ENCODE measurements at regions not wholly inside any gene's neighbourhood (a gene's known extent, or its start where the extent isn't known, plus 50 kb on each side); places are given as distances from the start of the nearest gene placed in this dataset.

- no peaks in the 10 kb centered on the region for H3K4me1 ChIP-seq (ENCODE audit: control insufficient read depth, extremely low read depth, insufficient read depth, low read length)
- no peaks in the 10 kb centered on the region for H3K9me3 ChIP-seq (ENCODE audit: control insufficient read depth, low read depth, low read length)
- no peak overlapping the region for H3K9ac ChIP-seq (ENCODE audit: control insufficient read depth, extremely low read depth, insufficient read depth, low read length)
- H3K9me1 ChIP-seq (ENCODE audit: control insufficient read depth, extremely low read depth, insufficient read depth, low read length): no peaks in the 10 kb centered on the region
- dilution Hi-C loops (cut with MboI; ENCODE audit: extremely low pct_ligation_motif_present, low sequenced_read_pairs): no loop called here
- H3K4me2 ChIP-seq (ENCODE audit: control insufficient read depth, extremely low read depth, insufficient read depth, low read depth, low read length): no peak overlapping the region
- H3K27ac ChIP-seq (ENCODE audit: control insufficient read depth, insufficient read depth, low read length): no peak overlapping the region
- no peaks in the 10 kb centered on the region for H3K36me3 ChIP-seq (ENCODE audit: control insufficient read depth in 2 of 2, extremely low read depth in 1 of 2, insufficient read depth in 2 of 2, low read length in 2 of 2)
- no peaks in the 10 kb centered on the region for H4K20me1 ChIP-seq (ENCODE audit: control insufficient read depth, extremely low read depth, insufficient read depth, low read length)
- no peak for FAIRE-seq
- no peak for DNase-seq (ENCODE audit: low read depth, low spot score)
- no peaks in the 10 kb centered on the region for H3K27me3 ChIP-seq (ENCODE audit: control insufficient read depth, extremely low read depth, insufficient read depth, low read length)
- no peaks in the 10 kb centered on the region for H3K79me2 ChIP-seq (ENCODE audit: control insufficient read depth, insufficient read depth, low read length)
- H2AFZ ChIP-seq (ENCODE audit: control insufficient read depth, low read length): no peak overlapping the region
- no peak overlapping the region for H3K4me3 ChIP-seq (ENCODE audit: control insufficient read depth in 2 of 3, extremely low read depth in 1 of 3, insufficient read depth in 2 of 3, low read depth in 1 of 3, low read length in 3 of 3)
- TF ChIP-seq CTCF (optimal IDR thresholded peaks at IDR 0.05 in 1 of 3, IDR thresholded peaks at IDR 0.05 in 1 of 3, conservative IDR thresholded peaks at IDR 0.05 in 1 of 3; ENCODE audit: extremely low read depth in 1 of 3, insufficient read depth in 2 of 3, low read length in 3 of 3) (no peak), EZH2 (IDR thresholded peaks at IDR 0.05; ENCODE audit: low read length) (no peak)
Observed at GRCh38 chr16:54985156-54985555, 54.5 kb downstream of the IRX5 start.

- Histone ChIP-seq H3K27me3 (ENCODE audit: control insufficient read depth, extremely low read depth, insufficient read depth, low read length) (no peaks in the 10 kb centered on the region), H3K9ac (ENCODE audit: control insufficient read depth, extremely low read depth, insufficient read depth, low read length) (no peak overlapping the region), H3K9me3 (ENCODE audit: control insufficient read depth, low read depth, low read length) (no peaks in the 10 kb centered on the region), H3K36me3 (ENCODE audit: control insufficient read depth in 2 of 2, extremely low read depth in 1 of 2, insufficient read depth in 2 of 2, low read length in 2 of 2) (no peaks in the 10 kb centered on the region), H4K20me1 (ENCODE audit: control insufficient read depth, extremely low read depth, insufficient read depth, low read length) (no peaks in the 10 kb centered on the region), H3K79me2 (ENCODE audit: control insufficient read depth, insufficient read depth, low read length) (no peaks in the 10 kb centered on the region), H3K27ac (ENCODE audit: control insufficient read depth, insufficient read depth, low read length) (no peak overlapping the region), H2AFZ (ENCODE audit: control insufficient read depth, low read length) (no peak overlapping the region), H3K4me2 (ENCODE audit: control insufficient read depth, extremely low read depth, insufficient read depth, low read depth, low read length) (no peak overlapping the region), H3K4me3 (ENCODE audit: control insufficient read depth in 2 of 3, extremely low read depth in 1 of 3, insufficient read depth in 2 of 3, low read depth in 1 of 3, low read length in 3 of 3) (no peak overlapping the region), H3K9me1 (ENCODE audit: control insufficient read depth, extremely low read depth, insufficient read depth, low read length) (no peaks in the 10 kb centered on the region), H3K4me1 (ENCODE audit: control insufficient read depth, extremely low read depth, insufficient read depth, low read length) (no peaks in the 10 kb centered on the region)
- DNase-seq (ENCODE audit: low read depth, low spot score) (no peak), FAIRE-seq (no peak)
- TF ChIP-seq CTCF (optimal IDR thresholded peaks at IDR 0.05 in 1 of 3, IDR thresholded peaks at IDR 0.05 in 1 of 3, conservative IDR thresholded peaks at IDR 0.05 in 1 of 3; ENCODE audit: extremely low read depth in 1 of 3, insufficient read depth in 2 of 3, low read length in 3 of 3) (no peak), EZH2 (IDR thresholded peaks at IDR 0.05; ENCODE audit: low read length) (no peak)
- dilution Hi-C loops (cut with MboI; ENCODE audit: extremely low pct_ligation_motif_present, low sequenced_read_pairs): no loop called here
Observed at GRCh38 chr16:54985668-54986067, 55.0 kb downstream of the IRX5 start.
